CD4-positive, alpha-beta T cell treated with Interleukin-1 beta for 1 hour (primary cell): ENCODE measurements at regions not wholly inside any gene's neighbourhood (a gene's known extent, or its start where the extent isn't known, plus 50 kb on each side); places are given as distances from the start of the nearest gene placed in this dataset.

Source experiments
- DNase-seq, 2 donors: peaks; one replicate each; pipeline ENCODE4 v3.0.0-alpha.2; 2020 to 2022

GRCh38 chr2:2974982-2975381 is 402.6 kb downstream of the EIPR1 start:
- no peak for DNase-seq

GRCh38 chr2:2960441-2961133 is 417.0 kb downstream of the EIPR1 start:
- DNase-seq: no peak

- no peak for DNase-seq
Observed at GRCh38 chr2:2950403-2950952, 427.1 kb downstream of the EIPR1 start.

- no peak for DNase-seq
Observed at GRCh38 chr2:2947406-2947805, 430.2 kb downstream of the EIPR1 start.

- DNase-seq: no peak
Observed at GRCh38 chr2:2942906-2943305, 434.7 kb downstream of the EIPR1 start.

DNA sequence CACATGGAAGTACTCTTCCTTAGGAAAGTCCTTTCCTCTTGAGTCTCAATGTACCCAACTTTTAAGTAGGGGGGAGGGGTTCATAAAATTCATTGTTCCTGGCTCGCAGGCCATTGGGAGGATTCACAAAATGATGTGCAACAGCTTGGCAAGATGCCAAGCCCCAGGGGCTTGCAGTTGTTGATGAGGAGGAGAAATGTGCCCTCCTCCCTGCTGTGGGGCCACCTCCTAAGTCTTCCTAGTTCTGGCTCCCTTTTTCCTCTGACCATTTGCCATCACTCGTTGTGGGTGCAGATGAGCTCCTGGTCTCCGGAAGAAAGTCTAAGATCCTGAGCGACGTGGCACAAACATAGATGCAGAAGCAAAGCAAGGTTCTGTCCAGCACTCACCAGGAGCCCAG is 435.4 kb downstream of the EIPR1 start:
- no peak for DNase-seq

- DNase-seq: no peak
Observed at GRCh38 chr2:2941205-2941604, 436.4 kb downstream of the EIPR1 start.

DNA sequence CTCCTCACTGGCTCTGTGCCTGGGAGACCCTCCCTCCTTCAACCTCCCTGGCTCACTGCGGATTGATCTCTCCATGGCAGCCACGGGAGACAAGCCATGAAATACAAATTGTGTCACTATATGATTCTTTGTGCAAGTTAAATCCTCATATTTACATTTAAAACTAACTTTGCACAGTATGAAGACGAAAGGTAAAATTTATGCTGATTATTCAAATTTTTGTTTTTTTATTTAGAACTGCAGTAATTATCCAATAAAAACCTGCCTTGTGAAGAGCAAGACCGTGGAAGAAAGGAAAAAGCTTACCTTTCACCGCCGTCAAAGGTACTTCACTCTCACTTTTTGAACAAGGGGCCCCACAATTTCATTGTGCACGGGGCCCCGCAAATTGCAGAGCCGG is 436.9 kb downstream of the EIPR1 start:
- DNase-seq: no peak

- DNase-seq: no peak
Observed at GRCh38 chr2:2940061-2940460, 437.6 kb downstream of the EIPR1 start.

DNA sequence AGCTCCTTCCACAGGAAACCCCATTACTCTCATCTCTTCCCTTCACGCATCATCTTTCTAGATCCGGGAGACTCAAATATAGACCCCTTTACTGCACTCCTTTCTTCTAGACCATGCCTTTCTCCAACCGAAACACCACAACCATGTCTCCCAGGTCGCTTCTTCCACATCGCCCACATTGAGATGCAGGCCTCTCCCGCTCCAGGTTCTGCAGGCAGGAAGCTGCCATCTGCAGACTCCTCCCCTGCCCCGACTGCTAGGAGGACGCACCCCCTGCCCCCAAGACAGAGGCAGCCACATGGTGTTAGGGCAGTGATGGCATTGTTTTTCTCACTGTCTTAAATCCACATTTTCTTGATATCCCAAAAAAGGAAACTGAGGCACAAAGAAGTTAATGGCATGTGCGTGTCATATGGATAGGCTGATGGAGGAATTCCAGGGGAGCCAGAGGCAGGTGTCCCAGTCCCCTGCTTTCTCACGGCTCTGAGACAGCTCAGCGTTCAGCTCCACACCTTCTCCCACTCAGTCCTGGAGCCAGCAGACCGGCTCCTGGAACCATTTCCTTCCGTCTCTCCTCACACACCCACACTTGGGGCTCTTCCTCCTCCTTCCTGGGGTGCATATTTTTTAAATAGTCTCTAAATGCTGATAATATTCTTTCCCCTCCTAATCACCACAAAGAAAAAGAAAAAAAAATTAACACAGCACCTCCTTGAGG is 438.4 kb downstream of the EIPR1 start:
- DNase-seq: no peak

- no peak for DNase-seq
Observed at GRCh38 chr2:2938481-2938880, 439.1 kb downstream of the EIPR1 start.

DNA sequence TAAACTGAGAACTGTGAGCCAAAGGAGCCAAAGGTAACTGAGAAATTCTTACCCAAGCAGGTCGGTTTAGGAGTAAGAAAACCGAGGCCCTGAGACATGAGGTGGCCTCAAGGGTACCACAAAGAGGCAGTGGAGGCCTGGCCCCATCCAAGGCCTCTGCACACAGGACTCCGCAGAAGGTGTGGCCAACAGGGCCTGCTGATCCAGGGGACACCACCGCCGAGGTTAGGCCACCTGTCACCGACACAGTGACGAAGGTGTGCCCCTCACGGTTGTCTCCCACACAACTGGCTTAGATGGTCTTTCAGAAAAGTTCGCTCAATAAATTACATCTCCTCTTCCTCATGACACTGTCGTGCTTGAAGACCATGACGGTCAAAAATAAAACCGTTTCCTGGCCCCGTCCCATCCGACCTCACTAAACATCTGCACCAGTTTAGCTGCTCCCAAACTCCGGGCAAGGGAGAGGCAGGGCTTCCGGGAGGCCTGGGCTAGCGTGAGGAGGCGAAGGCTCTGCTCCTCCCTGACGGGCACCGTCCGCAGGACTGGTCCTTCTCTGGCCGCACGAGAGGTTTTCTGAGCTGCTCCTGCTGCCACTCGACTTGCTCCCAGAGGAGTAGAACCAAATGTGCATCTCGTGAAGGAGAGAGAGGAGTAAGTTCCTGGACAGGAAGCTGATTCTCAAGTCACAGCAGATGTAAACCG is 442.0 kb downstream of the EIPR1 start:
- no peak for DNase-seq

DNA sequence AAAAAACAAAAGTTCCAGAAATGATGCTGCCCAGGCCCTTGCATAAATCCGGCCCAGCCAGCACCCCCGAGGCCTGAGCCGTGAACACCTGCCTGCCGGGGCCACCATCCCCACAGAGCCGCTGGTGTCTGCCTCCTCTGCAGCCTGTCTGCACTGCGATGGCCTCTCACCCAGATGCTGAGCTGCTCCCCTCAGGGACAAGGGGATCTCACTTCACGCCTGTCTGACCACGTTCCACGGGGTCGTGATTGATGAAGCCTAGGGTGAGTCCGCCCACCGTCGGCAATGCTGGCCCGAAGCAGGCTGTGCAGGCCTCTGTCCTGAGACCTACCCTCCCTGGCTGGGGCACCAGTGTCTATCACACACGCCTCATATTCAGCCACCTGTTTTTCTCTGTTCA is 444.2 kb downstream of the EIPR1 start:
- DNase-seq: no peak

GRCh38 chr2:2932692-2933305 is 444.8 kb downstream of the EIPR1 start:
- DNase-seq: no peak

GRCh38 chr2:2932189-2932588 is 445.4 kb downstream of the EIPR1 start:
- DNase-seq: no peak

- DNase-seq: no peak
Observed at GRCh38 chr2:2931318-2932075, 446.1 kb downstream of the EIPR1 start.

- no peak for DNase-seq
Observed at GRCh38 chr2:2930841-2931240, 446.8 kb downstream of the EIPR1 start.

GRCh38 chr2:2926858-2927175 is 450.8 kb downstream of the EIPR1 start:
- no peak for DNase-seq

GRCh38 chr2:2926009-2926857 is 451.4 kb downstream of the EIPR1 start:
- DNase-seq: no peak

DNA sequence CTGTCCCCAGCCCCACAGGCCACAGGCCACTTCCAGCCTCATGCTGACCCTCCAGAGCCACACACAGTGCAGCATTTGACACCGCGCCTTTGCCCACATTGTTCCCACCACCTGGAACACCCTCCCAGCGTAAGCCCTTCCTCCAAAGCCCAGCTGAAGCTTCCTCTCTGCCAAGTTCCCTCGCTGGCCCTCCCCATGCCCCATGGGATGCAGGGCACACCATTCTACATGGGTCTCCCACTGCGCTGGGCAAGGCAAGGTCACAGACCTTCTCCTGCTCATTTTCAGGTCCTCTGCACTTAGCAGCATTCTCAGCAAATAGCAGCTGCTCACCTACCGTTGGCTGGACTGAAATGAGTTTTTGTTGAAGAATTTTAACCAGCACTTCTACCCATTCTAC is 455.5 kb downstream of the EIPR1 start:
- DNase-seq: no peak

DNA sequence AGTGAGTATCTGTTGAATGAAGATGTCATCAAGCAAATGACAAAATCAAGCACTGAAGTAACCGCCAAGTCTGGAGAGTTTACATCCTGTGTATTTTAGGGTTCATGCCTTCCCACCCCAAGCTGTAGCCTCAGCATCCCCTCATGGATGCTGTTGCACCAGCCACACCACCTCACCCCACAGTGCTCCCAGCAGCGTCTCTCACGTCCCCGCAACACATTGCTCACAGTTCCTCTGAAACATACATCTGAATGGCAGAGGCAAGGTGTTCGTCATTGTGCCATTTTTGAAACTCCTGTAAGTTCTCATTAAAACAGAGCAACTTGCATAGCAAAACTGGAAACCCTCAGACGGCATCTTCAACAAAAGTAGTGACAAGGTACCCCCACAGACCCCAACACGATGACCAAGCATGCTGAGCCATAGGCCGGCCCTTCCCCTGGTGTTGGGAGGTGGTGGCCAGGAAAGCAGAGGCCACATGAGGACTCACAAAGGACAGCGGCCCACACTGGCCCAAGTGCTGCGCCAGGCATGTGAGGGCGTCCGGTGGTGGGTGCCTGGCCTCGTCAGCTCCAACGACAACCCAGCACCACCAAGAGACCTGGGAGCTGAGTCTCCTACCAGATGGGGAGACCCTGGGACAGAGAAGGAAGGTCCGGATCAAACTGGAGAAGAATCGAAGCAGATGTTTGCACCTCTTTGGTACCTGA is 456.5 kb downstream of the EIPR1 start:
- no peak for DNase-seq
